ENCODE measurements at regions not wholly inside any gene's neighbourhood (a gene's known extent, or its start where the extent isn't known, plus 50 kb on each side); places are given as distances from the start of the nearest gene placed in this dataset.

GRCh38 chrX:43540318-43540717, 115.8 kb upstream of the MAOA start:
- no peaks in the 10 kb centered on the region for H3K36me3 ChIP-seq
- H3K27me3 ChIP-seq: no peaks in the 10 kb centered on the region
- no peaks in the 10 kb centered on the region for H3K4me1 ChIP-seq (ENCODE audit: insufficient read depth)
- no peaks in the 10 kb centered on the region for H3K9me3 ChIP-seq
- DNase-seq: no peak
- H3K4me3 ChIP-seq: no peak overlapping the region
- H3K27ac ChIP-seq: no peak overlapping the region
- TF ChIP-seq POLR2A (IDR thresholded peaks at IDR 0.05) (no peak), CTCF (IDR thresholded peaks at IDR 0.05) (no peak), EP300 (IDR thresholded peaks at IDR 0.05) (no peak)
- WGBS, 3 donors: 47 to 63% (median 59%) methylated on average over 3 of the region's 3 CpGs
- intact Hi-C loops (cut with DNase I): loop anchor here in 1 of 4 donors (10.0 kb wide), 1 partner anchor 1746 kb away; no protein-coding TSS in a partner anchor

GRCh38 chrX:43551590-43551989, 104.5 kb upstream of the MAOA start:
- intact Hi-C loops (cut with DNase I): no loop called here
- H3K27ac ChIP-seq: no peak overlapping the region
- no peaks in the 10 kb centered on the region for H3K36me3 ChIP-seq
- DNase-seq: no peak
- H3K4me3 ChIP-seq: no peak overlapping the region
- TF ChIP-seq EP300 (IDR thresholded peaks at IDR 0.05): no peak
- TF ChIP-seq POLR2A (IDR thresholded peaks at IDR 0.05): no peak
- no peaks in the 10 kb centered on the region for H3K4me1 ChIP-seq (ENCODE audit: insufficient read depth)
- no peaks in the 10 kb centered on the region for H3K9me3 ChIP-seq
- no peaks in the 10 kb centered on the region for H3K27me3 ChIP-seq
- WGBS, 3 donors: 21 to 29% (median 26%) methylated on average over 3 of the region's 3 CpGs

- Histone ChIP-seq H3K27me3 (no peaks in the 10 kb centered on the region), H3K9me3 (no peaks in the 10 kb centered on the region), H3K36me3 (no peaks in the 10 kb centered on the region), H3K27ac (no peak overlapping the region), H3K4me3 (no peak overlapping the region), H3K4me1 (ENCODE audit: insufficient read depth) (no peaks in the 10 kb centered on the region)
- WGBS, 3 donors: 26 to 52% (median 27%) methylated on average over 2 of the region's 2 CpGs
- intact Hi-C loops (cut with DNase I): no loop called here
- DNase-seq: no peak
- TF ChIP-seq CTCF (IDR thresholded peaks at IDR 0.05) (no peak), POLR2A (IDR thresholded peaks at IDR 0.05) (no peak), EP300 (IDR thresholded peaks at IDR 0.05) (no peak)
Observed at GRCh38 chrX:43552156-43552555, 103.9 kb upstream of the MAOA start.

- 63 to 78% (median 74%) methylated on average over 4 of the region's 4 CpGs for WGBS, 3 donors
Observed at GRCh38 chrX:43552703-43553102, 103.4 kb upstream of the MAOA start.

More at GRCh38 chrX:43552703-43553102, 103.4 kb upstream of the MAOA start:
- Histone ChIP-seq H3K27me3 (no peaks in the 10 kb centered on the region), H3K27ac (no peak overlapping the region), H3K36me3 (no peaks in the 10 kb centered on the region), H3K9me3 (no peaks in the 10 kb centered on the region), H3K4me3 (no peak overlapping the region), H3K4me1 (ENCODE audit: insufficient read depth) (no peaks in the 10 kb centered on the region)
- intact Hi-C loops (cut with DNase I): no loop called here
- TF ChIP-seq EP300 (IDR thresholded peaks at IDR 0.05): no peak
- no peak for TF ChIP-seq POLR2A (IDR thresholded peaks at IDR 0.05)
- TF ChIP-seq CTCF (IDR thresholded peaks at IDR 0.05): no peak
- DNase-seq: no peak
